ENCODE measurements at regions not wholly inside any gene's neighbourhood (a gene's known extent, or its start where the extent isn't known, plus 50 kb on each side); places are given as distances from the start of the nearest gene placed in this dataset.

DNA sequence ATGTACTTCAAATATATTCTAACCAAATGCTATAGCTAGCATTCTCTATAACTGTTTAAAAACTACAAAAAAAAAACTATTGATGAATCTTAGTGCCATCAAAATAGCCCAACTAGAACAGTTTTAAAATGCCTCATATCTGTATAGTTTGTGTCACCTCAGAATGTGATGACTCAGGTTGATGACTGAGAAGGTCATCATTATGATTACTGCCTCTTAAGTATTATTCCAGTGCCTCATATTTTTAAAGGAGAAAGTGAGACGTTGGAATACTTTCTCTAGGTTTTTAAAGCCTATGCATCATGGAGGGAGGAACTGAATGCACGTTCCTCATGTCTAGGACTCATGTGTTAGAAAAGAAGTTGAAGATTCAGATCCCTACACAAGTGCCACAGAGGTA is 88.2 kb downstream of the TMA16 start:
- DNase-seq = no peak

DNA sequence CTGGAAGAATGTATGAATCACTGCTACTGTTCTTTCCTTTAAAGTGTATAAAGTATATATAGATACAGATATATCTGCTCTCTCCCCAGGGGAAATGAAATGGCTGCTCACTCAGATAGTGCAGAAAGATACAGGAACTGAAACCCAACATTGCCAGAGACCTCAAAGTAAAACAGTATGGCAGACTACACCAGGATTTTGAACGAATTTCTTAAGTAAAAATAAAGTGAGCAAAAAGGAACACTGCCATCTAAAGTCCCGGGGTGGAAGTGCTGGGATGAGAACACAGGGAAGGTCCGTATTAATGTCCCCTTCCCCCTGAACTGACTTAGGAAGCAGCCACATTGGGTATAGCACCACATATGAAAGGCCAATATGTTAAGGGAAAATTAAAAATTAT is 93.4 kb downstream of the TMA16 start:
- peak in 1 of 2 donors; percentile 49 for DNase-seq

DNA sequence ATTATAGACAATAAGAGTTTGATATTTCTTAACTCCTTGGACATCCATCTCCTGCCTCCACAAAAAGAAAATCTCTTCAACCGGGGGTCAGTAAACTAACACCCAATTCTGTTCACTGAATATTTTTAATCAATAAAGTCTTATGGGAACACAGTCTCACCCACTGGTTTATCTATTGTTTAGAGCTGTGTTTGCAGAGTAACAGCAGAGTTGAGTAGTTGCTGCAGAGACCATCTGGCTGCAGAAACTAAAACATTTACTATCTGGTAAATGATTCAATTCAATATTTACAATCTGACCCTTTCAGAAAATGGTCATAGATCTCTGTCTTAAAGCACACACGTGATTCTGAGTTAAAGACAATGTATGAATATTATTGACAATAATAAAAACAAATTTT is 94.0 kb downstream of the TMA16 start:
- DNase-seq = no peak

DNA sequence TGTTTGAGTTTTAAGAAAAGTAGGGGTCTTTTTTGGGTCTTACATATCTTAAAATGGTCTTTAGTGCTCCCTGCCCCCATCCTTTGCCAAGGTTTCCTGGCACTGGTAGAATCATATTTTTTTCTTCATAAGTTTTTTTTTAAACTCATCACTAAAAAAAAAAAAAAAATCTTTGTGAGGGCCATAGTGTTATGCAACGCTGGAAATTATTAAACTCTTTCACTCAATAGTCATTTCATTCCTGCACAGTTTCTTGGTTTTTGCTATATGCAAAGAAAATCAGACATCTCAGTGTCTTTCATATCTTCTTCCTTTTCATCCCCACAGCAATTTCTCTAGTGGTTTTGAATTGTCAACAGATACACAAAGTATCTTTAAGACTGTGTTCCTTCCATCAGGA is 95.6 kb downstream of the TMA16 start:
- no peak for DNase-seq

DNA sequence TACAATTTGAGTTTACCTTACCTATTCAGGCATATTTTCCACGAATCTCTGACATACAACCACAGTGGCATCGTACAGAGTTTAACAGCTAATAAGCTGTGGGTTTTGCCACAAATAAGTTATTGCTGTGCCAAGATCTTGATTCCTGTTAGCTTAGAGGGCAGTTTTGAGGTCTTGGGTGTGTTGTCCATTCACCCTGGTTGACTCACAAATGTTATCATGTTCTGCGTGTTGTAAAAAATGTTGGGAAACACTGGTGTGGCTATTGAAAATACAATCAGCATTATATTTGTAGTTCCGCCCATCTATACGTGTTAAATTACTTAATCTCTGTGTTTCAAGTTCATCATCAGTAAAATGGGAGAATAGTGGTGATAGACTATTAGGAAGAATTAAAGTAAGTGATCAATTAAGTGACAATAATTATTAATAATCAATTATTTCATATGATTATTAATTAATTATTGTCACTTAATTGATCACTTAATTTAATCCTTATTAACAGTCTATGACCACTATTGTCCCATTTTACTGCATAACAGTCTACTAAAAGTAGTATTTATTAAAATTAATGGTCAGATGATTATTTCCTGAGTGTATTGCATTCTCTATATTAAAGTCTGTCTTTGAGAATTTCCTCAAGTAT is 96.3 kb downstream of the TMA16 start:
- DNase-seq = no peak

DNA sequence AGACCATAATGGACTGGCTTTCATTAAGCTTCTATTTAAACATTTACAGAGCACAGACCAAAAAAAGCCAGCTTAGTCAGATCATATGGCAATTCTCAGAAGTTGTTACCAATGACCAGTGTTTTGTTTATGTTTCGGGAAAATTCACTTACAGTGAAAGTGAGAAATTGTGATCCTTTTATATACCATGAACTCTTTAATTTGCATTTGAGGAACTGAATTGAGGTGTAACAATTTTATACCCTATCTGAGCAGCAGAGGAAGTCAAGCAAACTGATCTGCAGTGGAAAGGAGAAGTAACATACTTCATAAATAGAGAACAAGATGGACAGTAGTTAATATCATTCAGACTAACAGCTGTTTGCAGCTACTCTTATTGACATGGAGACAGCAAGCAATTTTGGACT is 97.1 kb downstream of the TMA16 start:
- DNase-seq = peak in 1 of 2 donors; percentile 19

DNA sequence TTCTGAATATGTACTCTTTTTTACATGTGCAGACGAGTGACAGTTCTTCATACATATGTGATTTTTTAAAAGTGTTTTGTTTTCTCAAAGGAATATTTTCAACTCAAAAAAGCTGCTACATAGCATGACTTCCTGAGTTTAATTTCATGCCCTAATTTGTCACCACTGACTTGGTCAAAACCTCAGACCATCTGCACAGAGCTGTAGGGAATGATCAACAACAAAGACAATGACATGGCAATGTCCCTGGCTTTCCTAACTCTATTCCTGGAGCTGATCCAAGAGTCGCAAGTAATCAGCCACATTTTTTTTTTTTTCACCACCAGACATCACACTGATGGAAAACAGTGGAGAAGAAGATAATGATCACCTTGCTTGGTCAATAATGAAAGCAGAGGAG is 97.7 kb downstream of the TMA16 start:
- no peak for DNase-seq

DNA sequence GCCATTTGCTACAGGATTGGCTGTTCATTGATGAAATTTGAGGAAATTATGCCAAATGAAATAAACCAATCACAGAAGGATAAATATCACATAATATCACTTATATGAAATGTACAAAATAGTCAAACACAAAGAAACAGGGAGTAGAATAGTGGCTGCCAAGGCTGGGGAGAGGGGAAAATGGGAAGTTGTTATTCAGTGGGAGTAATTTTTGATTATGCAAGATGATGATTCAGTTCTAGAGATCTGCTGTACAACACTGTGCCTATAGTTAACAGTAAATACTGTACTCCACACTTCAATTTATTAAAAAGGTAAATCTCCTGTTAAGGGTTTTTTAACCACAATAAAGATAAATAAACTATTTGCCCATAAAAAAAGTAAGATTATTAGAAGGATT is 101.1 kb downstream of the TMA16 start:
- no peak for DNase-seq

DNA sequence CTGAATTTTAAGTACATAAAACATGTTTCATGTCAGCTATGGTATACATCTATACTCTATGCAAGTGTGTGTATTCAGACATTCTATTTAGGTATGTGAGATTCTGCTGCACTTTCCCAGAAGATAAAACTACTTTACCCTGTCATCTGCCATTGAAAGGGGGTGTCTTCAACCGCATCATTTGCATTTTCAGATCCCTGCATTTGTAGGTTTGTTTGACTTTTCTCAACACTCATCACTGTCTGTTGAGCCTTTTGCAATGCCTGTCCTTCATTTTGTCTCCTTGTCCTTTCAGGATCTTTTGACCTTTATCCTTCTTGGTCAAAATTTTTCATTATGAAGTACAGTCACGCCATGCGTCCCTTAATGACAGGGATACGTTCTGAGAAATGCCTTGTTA is 103.5 kb downstream of the TMA16 start:
- DNase-seq = no peak

DNA sequence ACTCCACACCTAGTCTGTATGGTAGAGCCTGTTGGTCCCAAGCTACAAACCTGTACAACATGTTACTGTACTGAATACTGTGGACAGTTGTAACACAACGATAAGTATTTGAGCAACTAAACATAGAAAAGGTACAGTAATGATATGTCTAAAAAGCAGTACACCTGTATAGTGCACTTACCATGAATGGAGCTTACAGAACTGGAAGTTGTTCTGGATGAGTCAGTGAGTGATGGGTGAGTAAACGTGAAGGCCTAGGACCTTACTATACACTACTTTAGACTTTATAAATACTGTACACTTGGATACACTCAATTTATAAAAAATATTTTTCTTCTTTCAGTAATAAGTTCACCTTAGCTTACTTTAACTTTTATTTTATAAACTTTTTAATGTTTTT is 104.0 kb downstream of the TMA16 start:
- DNase-seq = no peak

DNA sequence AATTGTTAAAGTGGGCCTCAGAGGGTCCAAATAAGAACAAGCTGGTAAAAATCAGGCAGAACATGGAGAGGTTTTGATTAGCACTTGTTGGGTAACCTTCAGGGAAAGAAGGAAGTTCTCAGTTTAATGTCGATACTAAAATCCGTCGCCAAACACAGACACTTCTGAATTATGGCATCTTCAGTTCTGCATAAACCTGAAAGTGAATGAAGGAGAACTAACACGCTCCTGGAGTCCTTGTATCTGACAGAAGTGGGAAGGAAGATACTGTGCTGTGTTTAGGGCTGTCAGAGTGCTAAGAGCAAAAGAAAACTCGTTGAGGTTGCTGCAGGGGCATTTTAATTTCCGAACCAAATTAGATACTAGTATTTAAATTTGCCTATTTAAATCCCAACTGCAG is 106.2 kb downstream of the TMA16 start:
- no peak for DNase-seq

DNA sequence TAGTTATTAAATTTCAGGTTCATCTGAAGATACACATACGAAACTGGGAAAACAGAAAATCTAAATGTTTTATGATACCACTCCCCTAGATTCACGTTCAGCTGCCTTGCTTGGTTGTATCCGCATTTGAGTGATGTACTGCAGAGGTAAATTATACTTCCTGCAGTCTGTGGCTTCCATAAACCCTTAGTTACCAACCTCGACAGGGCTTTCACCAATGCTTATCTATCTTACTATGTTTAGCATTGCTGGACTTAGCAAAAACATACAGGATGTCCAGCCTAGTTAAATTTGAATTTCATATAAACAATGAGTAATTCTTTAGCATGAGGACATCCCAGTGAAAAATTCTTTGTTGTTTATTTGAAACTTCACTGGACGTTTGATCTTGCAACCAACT is 108.8 kb downstream of the TMA16 start:
- DNase-seq = no peak

DNA sequence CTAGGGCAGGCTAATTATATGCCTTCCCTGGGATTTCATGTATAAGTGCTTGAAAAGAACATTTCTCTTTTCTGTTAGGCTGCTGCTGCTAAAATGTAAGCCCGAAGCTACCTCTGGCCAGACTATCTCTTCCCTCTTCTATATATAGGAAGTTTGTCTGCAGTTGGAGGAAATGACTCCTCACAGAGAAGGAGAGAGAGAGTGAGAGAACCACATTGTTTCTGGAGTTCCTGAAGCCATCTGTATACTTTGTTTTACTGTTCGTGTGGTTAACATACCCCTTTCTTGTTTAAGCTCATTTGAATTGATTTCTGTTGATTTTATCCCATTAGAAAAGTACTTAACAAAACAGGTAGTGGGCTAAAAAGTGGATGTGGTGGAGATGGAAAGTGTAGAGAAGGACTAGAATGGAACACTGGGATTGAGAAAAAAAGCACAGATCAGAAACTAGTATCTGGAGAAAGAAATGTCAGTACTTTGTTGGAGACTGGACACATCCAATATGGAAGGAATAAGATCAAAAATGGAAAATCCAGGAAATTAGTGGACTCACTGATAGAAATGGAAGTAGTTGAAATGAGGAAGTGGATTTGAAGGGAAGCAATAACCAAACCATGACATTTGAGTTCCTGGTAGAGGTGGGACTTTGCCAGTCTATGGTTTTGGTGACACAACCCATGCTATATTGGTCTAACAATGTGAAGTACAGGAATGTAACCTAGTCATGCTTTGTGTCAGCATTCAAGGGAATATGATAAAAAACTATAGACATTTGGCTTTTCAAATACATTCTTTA is 112.6 kb downstream of the TMA16 start:
- no peak for DNase-seq

DNA sequence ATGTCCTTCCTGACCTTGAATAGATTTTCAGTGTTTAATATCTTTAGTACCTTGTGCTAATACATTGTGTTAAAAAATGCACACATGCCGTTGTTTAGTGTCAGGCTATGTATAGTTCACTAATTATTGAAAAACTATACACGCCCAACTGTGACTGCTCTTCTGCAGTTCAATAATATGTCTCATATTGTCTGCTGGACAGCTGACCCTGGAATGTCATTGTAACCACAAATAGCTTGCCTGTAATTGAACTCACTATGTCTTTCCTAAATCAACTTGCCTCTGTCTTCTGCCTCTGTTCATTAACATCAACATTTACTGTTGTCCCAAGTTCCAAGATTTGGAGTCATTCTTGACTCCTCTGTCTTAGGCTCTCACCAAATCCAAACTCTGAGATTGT is 114.5 kb downstream of the TMA16 start:
- no peak for DNase-seq

DNA sequence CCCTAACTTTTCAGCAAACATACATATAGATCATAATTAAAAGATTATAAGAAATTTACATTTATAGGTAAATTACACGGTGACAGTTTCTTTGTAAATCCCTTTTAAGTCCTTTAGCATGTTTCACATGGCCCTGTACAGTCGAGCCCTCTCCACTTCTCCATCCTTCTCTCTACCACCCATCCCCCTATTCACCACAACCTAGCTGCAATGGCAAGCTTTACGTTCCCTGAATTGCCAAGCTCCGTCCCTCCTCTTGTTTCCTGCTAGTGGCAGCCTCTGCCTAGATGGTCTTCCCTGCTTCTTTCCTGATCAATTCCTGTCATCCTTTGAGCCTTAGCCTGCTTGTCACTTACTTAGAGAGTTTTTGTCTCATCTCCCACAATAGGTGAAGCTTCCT is 116.2 kb downstream of the TMA16 start:
- DNase-seq = no peak

DNA sequence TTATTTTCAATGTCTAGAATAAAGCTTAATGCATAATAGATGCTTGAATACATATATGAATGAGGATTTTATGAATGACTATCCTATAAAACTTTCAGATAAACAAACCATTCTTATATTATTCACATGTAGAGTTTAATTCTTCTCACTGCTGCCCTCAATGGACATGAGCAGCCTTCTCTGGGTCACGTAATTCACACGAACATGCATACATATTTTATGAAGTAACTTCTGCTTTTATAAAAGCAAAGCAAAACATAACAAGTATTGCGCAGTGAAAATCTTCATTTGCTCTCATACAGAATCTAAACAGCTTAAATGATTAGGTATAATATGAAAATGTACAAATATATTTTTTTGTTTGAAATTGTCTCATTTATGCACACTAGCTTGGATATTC is 116.7 kb downstream of the TMA16 start:
- DNase-seq = no peak

DNA sequence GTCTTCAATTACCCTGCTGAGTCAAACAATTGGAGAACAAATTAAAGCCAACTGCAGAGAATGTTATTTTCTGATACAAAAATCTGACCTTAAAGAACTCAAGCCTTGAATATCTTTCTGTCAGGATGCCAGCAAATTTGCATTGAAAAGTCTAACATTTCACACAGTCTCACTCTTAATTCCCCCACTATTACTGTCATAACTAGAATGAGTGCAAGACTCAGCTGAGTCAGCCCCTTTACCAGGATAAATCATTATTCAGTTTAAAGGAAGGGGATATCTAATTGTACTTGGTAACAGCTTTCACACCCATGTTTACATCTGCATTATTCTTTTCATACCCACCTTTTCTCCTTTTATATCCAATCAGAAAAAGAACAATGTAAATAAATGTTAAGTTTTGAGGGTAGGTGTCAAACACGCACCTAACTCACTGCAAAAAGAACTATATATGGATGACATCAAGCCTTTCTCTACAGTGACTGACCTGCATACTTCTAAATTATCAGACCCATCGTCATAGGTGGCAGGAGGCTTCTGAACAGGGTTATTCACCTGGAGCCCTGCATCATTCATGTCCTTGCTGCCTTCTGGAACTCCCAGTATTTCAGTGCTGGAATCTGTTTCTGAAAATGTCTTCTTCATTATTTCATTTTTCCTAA is 117.4 kb downstream of the TMA16 start:
- no peak for DNase-seq

DNA sequence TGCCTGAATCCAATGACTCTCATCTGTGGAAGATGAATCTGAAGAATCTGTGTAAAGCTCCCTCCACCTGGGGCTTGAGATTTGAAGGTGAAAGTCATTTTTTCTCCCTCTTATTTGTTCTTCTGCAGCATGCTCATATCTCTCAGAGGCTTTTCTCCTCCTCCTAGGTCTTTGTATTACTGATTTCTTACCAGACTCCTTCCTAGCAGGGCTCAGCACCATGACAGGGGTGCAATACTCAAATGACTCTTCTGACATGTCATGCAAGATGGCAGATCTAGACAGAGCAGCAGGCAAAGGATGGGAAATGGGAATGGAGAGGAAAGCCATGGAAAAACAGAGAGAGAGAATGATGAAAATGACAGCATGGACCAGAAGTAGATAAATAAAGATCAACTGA is 118.3 kb downstream of the TMA16 start:
- DNase-seq = no peak

DNA sequence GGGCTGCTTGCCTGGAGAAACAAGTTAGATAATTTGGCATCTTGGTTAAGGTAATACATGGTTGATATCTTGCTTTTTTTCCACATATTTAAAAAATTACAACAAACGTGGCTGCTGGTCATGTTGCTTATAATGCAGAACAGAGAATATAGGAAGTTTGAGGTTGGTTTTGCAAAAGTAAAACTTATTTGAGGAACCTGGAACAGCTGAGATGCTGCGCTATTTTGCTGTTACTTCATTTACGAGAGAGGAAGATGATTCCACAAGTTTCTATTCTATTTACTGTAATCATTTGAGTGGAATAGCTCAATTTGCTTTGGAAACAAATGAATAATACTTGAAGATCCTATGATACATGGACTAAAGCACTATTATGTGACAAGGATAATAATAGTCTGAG is 118.9 kb downstream of the TMA16 start:
- no peak for DNase-seq

DNA sequence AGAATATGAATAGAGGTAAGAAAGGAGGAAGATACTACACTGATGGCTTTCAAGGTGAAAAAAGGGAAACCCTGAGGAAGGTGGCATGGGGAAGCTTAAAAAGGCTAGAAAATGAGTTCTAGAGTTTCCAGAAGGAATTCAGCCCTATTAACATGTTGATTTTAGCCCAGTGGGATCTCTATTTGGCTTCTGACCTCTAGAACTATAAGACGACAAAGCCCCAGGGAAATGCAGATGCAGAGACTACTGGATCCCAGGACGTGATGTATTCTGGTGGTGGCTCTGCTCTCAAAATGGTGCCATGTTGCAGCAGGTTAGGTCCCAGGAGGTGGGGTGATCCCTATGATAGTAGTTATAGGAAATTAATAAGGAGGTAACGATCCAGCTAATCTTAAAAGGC is 120.4 kb downstream of the TMA16 start:
- DNase-seq = no peak

DNA sequence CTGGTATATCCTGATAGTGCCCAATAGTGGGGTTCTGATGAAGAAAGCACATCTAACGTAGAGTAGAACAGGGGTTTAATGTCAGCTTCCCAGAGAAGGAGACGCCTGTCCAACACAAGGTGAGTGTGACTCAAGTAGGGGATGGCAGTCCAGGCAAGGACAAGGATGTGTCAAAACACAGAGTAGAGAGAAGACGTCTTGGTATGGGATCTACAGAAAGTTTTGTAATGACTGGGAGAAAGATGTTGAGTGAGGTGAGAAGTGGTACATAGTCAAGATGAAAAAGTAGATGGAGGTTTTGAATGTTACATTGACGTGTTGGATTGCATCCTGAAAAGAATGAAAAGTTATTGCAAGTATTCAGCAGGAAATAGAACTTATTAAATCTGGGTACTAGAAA is 124.4 kb downstream of the TMA16 start:
- DNase-seq = no peak

DNA sequence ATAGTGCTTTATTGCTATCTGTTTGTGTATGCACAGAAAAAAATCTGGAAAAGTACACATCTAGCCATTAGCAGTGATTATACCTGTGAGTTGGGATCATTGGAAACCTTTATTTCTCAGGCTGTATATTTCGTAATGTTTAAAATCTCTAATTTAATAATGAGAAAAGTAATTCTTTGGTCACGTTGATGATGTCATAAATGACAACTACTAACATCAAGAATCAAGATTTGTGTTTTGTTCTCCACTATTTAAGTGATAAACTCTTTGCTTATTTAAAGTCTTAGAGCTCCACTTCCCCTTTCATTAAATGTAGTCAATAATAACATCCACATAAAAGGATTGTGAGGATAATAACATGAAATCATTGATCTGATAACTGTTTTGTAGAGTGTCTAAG is 126.2 kb downstream of the TMA16 start:
- no peak for DNase-seq

DNA sequence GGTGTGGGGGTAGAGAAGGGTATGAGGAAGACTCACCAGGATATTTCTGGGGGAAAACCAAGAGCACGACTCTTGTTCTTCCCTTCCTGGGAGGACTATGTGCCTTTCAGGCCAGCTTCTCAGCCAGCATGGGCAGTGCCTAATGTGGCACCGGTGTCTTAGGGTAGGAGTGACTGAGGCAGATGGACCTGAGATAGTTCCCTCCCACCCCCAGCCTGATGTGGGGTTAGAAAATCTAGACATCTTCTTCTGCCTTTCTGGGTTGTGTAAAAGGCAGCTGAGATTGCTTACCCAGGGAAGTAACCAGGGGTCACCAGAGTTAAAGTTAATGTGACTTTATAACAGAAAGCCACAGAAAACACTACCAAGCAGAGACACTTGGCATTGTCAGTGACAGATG is 127.3 kb downstream of the TMA16 start:
- no peak for DNase-seq

DNA sequence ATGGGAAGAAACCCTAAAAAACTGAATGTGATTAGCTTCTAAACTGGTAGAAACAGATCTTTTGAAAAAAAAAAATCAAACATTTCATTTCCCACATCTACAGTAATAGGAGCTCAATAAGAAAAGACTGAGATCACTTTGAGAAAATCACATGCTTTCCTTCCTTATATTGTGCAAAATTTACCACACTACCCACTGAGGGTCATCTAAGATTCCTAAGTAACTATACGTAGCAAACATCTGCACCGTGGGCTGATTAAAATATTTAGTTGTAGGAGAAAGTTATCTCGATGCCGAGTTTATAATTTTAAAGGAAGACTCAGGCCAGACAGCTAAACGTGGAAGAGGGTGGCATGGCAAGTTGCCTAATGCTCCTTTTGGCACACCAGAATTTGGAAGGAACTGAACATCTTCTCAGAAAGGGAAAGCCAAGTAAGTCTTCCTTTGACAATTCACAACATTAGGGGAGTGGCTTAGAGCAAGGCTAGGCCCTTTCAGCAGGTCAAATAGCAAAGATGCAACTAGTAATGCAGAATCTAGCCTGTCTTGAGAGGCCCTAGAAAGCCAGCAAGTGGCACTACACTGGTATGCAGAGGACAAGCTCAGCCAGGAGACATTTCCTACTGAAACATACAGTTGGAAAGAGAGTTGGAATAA is 128.0 kb downstream of the TMA16 start:
- DNase-seq = no peak

All from CD4-positive, alpha-beta T cell treated with Interleukin-4 for 1 hour (primary cell).